ENCODE measurements at regions not wholly inside any gene's neighbourhood (a gene's known extent, or its start where the extent isn't known, plus 50 kb on each side); places are given as distances from the start of the nearest gene placed in this dataset.
"Not testable (repeated sequence)": the region's sequence is repeated elsewhere in the genome, so short reads cannot be mapped to it uniquely, and the experiment has no call there.

DNA sequence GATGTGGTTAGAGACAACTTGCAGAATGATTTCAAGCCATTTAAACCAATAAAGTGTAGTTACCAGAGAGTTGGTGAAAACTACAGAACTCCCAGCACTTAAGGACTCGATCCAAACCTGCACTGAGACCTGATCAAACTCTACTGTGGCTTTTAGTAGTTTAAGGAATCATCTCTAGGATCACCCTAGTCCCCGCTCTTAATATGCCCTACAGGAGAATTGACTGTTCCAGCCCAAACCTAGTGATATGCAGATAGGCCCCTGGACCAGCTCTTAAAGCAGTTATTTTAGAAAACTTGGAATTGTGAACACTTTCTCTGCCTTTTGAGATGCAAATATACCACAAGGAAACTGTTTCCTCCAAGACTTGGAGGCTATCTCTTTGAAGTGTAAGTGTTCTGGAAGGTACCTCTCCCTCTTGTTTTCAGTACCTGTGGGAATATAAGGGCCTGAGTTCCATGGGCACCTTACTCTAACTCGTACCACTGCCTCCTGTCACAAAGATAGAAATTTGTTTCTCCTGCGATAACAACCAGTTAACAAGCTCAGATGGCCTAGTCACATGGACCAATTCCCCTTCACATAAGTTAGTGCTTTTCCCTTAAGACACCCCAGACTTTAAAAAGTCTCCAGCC is 1367.2 kb upstream of the SLC39A10 start (continued):
- TF ChIP-seq HNF1B (CRISPR knock-in tag; IDR thresholded peaks at IDR 0.05): no peak
- TF ChIP-seq, protein P1, sequence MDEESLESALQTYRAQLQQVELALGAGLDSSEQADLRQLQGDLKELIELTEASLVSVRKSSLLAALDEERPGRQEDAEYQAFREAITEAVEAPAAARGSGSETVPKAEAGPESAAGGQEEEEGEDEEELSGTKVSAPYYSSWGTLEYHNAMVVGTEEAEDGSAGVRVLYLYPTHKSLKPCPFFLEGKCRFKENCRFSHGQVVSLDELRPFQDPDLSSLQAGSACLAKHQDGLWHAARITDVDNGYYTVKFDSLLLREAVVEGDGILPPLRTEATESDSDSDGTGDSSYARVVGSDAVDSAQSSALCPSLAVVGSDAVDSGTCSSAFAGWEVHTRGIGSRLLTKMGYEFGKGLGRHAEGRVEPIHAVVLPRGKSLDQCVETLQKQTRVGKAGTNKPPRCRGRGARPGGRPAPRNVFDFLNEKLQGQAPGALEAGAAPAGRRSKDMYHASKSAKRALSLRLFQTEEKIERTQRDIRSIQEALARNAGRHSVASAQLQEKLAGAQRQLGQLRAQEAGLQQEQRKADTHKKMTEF (CRISPR knock-in tag; IDR thresholded peaks at IDR 0.05): no peak
- no peak for TF ChIP-seq ZNF160 (CRISPR knock-in tag; IDR thresholded peaks at IDR 0.05)
- TF ChIP-seq ZNF33B (CRISPR knock-in tag; IDR thresholded peaks at IDR 0.05): no peak
- TF ChIP-seq PHF8 (CRISPR knock-in tag; IDR thresholded peaks at IDR 0.05): no peak
- TF ChIP-seq DMTF1 (CRISPR knock-in tag; IDR thresholded peaks at IDR 0.05): no peak
- no peak for TF ChIP-seq RFX5 (IDR thresholded peaks at IDR 0.05; ENCODE audit: low read depth, low read length)

DNA sequence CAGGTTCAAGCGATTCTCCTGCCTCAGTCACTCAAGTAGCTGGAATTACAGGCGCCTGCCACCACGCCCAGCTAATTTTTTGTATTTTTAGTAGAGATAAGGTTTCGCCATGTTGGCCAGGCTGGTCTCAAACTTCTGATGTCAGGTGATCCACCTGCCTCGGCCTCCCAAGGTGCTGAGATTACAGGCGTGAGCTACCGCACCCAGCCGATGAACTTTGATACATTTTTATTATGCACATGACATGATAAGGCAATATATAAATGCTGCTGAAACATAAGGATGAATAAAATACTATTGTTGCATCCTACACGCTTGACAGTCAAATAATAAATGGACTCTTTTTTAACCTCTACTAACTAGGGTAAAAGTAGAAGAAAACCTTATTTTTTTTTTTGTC is 1380.4 kb upstream of the SLC39A10 start:
- FAIRE-seq; H3K4me1 ChIP-seq (ENCODE audit: insufficient read depth, low read length); intact Hi-C loops (cut with micrococcal nuclease; ENCODE audit: unreplicated experiment); POLR2A ChIA-PET; H3K9me3 ChIP-seq (ENCODE audit: low read length); BruUV-seq (replicated peaks); H3K4me2 ChIP-seq (ENCODE audit: low read depth, low read length); H4K20me1 ChIP-seq (ENCODE audit: insufficient read depth, low read length); in situ Hi-C loops (cut with HindIII; ENCODE audit: extremely low pct_ligation_motif_present, low pct_unique_long_range_greater_than_20kb); CTCF ChIA-PET (ENCODE audit: low intra/inter-chr PET ratio, low total read pairs); DNase-seq (ENCODE audit: low spot score); H3K9ac ChIP-seq (ENCODE audit: insufficient read depth, low read depth, low read length); H3K36me3 ChIP-seq (replicated peaks in 1 of 2; ENCODE audit: control insufficient read depth in 1 of 2, insufficient read depth in 2 of 2, low read length in 2 of 2); H3K79me2 ChIP-seq (ENCODE audit: insufficient read depth, low read length); H3K27me3 ChIP-seq (ENCODE audit: control insufficient read depth in 1 of 2, insufficient read depth in 2 of 2, low read length in 2 of 2); H3K27ac ChIP-seq (ENCODE audit: extremely low read length, insufficient read depth, low read length); H2AFZ ChIP-seq (ENCODE audit: low read length); ATAC-seq; H3K4me3 ChIP-seq (replicated peaks in 1 of 3; ENCODE audit: insufficient read depth in 1 of 3, low read depth in 2 of 3, low read length in 3 of 3): not testable (repeated sequence)
- WGBS (ENCODE audit: low lambda C conversion rate): 25% methylated on average over 9 of the region's 9 CpGs
